8988T (cell line): ENCODE measurements at regions not wholly inside any gene's neighbourhood (a gene's known extent, or its start where the extent isn't known, plus 50 kb on each side); places are given as distances from the start of the nearest gene placed in this dataset.
"Not testable (repeated sequence)": the region's sequence is repeated elsewhere in the genome, so short reads cannot be mapped to it uniquely, and the experiment has no call there.

Source experiments
- DNase-seq: peaks from one replicate; pipeline ENCODE4 v3.0.0; 2011

DNA sequence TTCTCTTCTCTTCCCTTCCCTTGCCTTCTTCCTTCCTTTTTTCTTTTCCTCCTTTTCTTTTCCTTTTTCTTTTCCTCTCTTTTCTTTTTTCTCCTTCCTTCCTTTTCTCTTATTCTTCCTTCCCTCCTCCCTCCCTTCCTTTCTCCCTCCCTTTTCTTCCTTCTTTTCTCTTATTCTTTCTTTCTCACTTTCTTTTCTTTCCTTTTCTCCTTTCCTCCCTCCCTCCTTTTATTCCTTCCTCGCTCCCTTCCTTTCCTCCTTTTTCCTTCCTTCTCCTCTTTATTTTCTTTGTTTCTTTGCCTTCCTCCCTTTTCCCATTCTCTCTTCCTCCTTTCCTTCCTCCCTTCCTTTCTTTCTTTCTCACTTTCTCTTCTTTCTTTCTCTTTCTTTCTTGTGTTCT is 146.1 kb downstream of the ZNF92 start:
- not testable (repeated sequence) for DNase-seq

GRCh38 chr7:65545465-65546161 is 172.0 kb downstream of the ZNF92 start:
- DNase-seq = not testable (repeated sequence)

GRCh38 chr7:65549589-65550443 is 176.2 kb downstream of the ZNF92 start:
- DNase-seq = not testable (repeated sequence)

DNA sequence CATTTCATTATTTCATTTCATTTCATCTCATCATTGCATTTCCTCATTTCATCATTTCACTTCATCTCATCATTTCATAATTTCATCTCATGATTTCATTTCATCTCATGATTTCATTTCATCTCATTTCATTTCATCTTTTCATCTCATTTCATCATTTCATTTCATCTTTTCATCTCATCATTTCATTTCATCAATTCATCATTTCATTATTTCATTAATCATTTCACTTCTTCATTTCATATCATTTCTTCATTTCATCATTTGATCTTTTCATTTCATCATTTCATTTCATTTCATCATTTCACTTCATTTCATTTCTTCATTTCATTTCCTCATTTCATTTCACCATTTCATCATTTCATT is 176.8 kb downstream of the ZNF92 start:
- DNase-seq = not testable (repeated sequence)

DNA sequence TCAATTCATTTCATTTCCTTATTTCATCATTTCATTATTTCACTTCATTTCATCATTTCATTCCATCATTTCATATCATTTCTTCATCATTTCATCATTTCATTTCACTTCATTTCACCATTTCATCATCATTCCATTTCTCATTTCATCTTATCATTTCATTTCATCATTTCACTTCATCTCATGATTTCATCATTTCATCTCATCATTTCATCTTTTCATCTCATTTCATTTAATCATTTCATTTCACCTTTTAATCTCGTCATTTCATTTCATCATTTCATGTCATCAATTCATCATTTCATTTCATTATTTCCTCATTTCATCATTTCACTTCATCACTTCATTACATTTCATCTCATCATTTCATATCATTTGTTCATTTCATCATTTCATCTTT is 177.4 kb downstream of the ZNF92 start:
- not testable (repeated sequence) for DNase-seq

- DNase-seq = not testable (repeated sequence)
These were observed 181.2 kb downstream of the ZNF92 start for GRCh38 chr7:65554553-65555476.

- not testable (repeated sequence) for DNase-seq
These were observed 184.9 kb downstream of the ZNF92 start for GRCh38 chr7:65558584-65558983.

DNA sequence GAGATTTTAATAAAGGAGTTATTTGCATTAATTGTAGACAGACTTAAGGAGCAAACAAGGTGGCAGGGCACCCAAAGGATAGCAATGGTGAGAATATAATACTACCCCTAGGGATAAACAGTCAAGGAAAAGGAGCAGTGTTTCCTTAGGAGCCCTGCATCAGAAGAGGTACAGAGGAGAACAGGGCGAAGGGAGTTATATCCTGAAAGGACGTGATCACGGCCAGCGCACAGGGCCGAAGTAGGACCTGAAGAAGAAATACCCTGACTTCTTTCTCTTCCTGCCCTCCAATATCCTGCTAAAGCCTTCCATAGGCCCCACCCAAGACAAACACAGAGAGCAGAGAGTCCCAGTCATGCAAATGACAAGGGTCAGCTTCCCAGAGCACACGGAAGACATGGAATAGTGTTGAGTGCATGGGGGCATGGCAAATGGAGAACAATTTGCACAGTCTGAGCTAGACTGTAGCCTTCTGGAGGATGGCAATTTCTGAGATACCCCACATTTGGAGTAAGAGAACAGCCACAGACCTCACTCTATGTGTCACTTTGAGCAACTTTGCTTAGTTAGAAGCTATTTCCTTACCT is 188.2 kb downstream of the ZNF92 start:
- not testable (repeated sequence) for DNase-seq

GRCh38 chr7:65562522-65562921 is 188.9 kb downstream of the ZNF92 start:
- not testable (repeated sequence) for DNase-seq

DNA sequence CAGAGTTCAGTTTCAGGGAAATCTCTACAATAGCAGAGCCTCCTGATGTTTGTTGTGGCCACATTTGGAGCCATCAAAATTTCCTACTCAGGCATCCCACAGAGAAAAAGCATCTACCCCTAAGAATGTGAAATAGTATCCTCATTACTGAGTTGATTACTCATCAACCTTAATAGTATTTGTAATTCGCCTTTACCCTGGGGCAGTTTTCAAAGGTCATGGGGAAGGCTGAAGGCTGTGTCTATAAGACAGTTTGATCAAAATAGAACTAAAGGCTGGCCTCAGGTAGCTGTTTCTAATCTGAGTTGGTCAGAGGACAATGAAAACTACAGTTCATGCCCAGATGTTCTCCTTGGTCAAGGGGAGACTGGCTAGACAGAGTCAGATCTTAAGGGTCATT is 189.7 kb downstream of the ZNF92 start:
- DNase-seq = not testable (repeated sequence)

DNA sequence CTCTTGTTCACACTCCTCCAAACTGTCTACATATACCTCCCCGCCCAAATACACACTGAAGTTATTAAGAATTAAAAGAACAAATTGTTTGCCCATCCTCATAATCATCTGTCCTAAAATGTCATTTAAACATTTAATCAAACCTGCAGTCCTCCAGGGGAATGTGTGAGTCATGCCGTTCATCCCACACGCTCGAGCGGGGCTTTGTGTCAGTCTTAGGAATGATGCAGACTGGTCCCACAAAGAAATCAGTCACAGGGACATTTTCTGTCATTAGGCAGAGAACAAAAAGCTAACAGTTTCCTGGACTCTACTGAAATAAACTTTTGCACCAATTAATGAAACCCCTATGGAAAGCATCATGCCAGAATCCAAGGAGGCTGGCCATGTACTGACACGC is 194.6 kb downstream of the ZNF92 start:
- not testable (repeated sequence) for DNase-seq

DNA sequence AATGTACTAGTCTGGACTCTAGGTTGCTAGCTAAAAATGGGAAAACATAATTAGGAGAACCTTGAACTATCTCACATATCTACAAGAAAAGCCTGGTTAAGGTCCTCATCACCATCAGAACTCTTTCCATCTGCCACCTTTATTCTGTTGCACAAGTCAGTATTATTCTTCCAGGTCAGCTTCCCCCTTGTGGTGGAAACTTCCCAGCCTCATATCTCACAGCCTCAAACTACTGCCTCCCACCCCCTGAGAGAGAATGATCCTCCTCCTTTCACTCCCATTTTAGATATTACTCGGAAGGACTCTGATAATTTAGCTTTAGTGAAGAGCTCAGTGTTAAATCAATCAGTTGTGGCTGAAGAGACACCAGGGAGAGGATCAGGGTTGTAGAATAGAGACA is 197.3 kb downstream of the ZNF92 start:
- not testable (repeated sequence) for DNase-seq

DNA sequence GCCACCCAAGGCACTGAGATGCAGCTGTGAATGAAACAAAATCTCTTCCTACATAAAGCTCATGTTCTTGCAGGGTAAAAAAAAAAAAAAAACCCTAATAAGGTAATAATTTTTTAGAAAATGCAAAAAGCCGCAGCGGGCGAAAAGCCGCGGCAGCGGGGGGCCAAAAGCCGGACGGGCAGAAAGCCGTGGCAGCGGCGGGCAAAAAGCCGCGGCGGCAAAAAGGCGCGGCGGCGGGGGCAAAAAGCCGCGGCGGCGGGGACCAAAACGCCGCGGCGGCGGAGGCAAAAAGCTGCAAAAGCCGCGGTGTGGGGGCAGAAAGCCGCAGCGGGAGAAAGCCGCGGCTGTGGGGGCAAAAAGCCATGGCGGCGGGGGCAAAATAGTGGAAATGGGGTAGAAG is 198.9 kb downstream of the ZNF92 start:
- DNase-seq = not testable (repeated sequence)

GRCh38 chr7:65576370-65576769 is 202.7 kb downstream of the ZNF92 start:
- DNase-seq = not testable (repeated sequence)

DNA sequence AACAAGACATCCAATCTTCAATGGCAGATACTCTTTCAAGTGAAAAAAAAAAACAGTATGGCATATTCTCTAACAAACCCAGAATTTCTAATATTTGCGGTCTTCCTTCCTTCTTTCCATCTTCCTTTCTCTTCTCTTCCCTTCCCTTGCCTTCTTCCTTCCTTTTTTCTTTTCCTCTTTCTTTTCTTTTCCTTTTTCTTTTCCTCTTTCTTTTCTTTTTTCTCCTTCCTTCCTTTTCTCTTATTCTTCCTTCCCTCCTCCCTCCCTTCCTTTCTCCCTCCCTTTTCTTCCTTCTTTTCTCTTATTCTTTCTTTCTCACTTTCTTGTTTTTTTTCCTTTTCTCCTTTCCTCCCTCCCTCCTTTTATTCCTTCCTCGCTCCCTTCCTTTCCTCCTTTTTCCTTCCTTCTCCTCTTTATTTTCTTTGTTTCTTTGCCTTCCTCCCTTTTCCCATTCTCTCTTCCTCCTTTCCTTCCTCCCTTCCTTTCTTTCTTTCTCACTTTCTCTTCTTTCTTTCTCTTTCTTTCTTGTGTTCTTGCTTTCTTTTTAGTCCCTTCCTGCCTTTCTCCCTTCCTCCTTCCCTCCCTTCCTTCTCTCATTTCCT is 209.0 kb downstream of the ZNF92 start:
- DNase-seq = not testable (repeated sequence)

GRCh38 chr7:65602495-65602894 is 228.8 kb downstream of the ZNF92 start:
- not testable (repeated sequence) for DNase-seq

- DNase-seq = no peak
These were observed 235.5 kb downstream of the ZNF92 start for GRCh38 chr7:65609131-65609530.

DNA sequence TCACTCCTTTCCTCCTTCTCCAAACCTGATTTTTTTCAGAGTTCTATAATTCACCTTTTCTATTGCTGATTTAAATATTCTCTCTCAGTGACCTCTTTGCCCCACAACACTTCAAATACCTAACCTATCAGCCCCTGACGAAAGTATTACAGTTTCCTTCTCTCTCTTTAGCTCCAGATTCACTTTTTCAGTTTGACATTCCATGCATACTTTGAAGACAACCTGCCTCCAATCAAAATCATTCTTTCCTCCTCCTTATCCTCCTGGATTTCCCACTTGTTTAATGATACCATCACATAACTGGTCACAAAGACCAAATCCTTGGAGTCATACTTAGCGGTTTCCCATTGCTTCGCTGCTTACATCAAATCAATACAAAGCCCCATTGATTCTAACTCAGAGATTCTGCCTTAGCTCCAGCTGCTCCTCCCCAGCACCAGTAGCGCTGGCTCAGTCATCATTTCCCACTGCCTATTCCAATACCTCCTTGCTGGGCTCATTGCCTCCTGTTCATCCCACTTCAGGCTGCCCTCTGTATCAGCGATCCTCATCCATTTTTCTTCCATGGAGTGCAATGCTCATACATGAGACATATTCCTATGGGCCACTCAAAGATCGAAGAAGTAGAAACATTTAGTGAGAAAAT is 240.1 kb downstream of the ZNF92 start:
- not testable (repeated sequence) for DNase-seq

DNA sequence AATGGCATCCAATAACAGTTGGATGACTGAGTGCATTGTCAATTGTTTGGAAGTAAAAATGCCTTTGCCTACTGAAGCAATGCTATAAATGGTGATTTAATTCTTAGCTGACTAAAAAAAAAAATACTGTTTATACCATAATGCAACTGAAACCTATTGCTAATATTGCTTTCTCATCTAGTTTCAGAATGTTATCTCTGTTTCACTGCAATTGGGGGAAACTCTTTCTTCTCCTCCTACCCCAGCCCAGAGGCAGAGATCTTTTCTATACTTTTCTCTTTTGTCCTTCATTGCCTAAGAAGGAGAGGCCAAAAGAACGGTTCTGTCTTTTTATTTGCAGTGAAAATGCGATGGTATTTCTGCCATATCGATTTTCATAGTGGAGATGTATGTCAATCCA is 242.5 kb downstream of the ZNF92 start:
- not testable (repeated sequence) for DNase-seq

GRCh38 chr7:65620216-65620615 is 246.6 kb downstream of the ZNF92 start:
- DNase-seq = not testable (repeated sequence)

DNA sequence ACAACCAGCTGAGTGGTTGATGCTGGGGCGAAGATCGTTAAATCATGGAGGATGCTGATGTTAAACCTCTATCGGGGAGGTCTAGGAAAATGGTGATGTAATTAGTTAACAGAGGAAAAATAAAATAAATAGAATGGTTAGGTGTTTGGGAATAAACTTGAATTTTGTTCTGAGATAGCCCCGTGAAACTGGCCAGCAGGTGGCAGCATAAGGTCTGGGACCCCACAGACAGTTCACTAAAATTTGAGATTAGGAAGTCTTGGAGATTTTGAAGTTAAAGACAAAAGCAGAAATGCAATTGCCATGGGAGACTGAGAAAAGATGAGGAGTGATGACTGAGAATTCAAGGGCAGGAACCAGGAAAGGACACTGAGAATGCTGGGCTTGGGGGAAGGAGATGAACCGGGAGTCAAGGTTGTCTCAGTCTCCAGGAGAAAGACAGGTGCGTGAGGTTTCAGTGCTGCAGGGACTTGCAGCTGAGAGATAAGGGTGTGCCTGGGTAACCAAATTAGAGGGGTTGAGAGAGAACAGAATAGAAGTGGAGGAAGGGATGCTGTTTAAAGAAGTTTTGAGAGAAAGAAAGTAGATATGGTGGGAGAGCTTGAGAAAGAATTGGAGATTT is 248.0 kb downstream of the ZNF92 start:
- DNase-seq = not testable (repeated sequence)
